GM23248 (cell line): ENCODE measurements at regions not wholly inside any gene's neighbourhood (a gene's known extent, or its start where the extent isn't known, plus 50 kb on each side); places are given as distances from the start of the nearest gene placed in this dataset.

ENCODE experiments used
- EZH2 ChIP-seq: fragments of 200-600 bp; sonication (generic); IDR thresholded peaks from 2 replicates; pipeline ENCODE4 v1.6.1; 2018; ENCODE audit warnings: antibody characterized with exemption, mild to moderate bottlenecking; ENCODE audit not compliant: insufficient read depth, poor library complexity, severe bottlenecking
- EZH2phosphoT487 ChIP-seq: fragments of 200-600 bp; sonication (generic); IDR thresholded peaks from 2 replicates; pipeline ENCODE4 v1.6.1; 2018; ENCODE audit warnings: antibody characterized with exemption, moderate library complexity, mild to moderate bottlenecking, low read depth; ENCODE audit not compliant: insufficient read depth

- TF ChIP-seq EZH2: no peak
- no peak for TF ChIP-seq EZH2phosphoT487
Observed at GRCh38 chr10:80870282-80870681, 332.6 kb downstream of the SH2D4B start.
